ENCODE measurements at regions not wholly inside any gene's neighbourhood (a gene's known extent, or its start where the extent isn't known, plus 50 kb on each side); places are given as distances from the start of the nearest gene placed in this dataset.

DNA sequence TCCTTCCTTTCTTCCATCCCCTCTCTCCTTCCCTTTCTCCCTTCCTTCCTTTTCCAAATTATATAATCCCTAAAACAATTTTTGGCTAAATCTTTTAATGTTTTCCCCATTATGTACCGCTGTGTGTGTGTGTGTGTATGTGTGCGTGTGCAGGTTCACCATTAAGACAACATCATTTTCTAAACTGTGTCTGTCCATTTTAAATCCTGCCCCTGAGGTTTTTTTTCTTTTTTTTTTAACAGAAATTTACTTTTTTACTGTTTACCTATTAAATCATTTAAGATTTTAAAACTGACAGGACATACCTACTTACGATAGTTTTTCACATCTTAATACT is 366.3 kb upstream of the EPHA7 start:
- TF ChIP-seq POLR2AphosphoS5 (IDR thresholded peaks at IDR 0.05; ENCODE audit: low read depth, low read length) (no peak), TCF7L2 (IDR thresholded peaks at IDR 0.05; ENCODE audit: low read depth, low read length) (no peak)
- TF ChIP-seq, protein P1, sequence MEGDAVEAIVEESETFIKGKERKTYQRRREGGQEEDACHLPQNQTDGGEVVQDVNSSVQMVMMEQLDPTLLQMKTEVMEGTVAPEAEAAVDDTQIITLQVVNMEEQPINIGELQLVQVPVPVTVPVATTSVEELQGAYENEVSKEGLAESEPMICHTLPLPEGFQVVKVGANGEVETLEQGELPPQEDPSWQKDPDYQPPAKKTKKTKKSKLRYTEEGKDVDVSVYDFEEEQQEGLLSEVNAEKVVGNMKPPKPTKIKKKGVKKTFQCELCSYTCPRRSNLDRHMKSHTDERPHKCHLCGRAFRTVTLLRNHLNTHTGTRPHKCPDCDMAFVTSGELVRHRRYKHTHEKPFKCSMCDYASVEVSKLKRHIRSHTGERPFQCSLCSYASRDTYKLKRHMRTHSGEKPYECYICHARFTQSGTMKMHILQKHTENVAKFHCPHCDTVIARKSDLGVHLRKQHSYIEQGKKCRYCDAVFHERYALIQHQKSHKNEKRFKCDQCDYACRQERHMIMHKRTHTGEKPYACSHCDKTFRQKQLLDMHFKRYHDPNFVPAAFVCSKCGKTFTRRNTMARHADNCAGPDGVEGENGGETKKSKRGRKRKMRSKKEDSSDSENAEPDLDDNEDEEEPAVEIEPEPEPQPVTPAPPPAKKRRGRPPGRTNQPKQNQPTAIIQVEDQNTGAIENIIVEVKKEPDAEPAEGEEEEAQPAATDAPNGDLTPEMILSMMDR (IDR thresholded peaks at IDR 0.05) = no peak
